ENCODE measurements at regions not wholly inside any gene's neighbourhood (a gene's known extent, or its start where the extent isn't known, plus 50 kb on each side); places are given as distances from the start of the nearest gene placed in this dataset.

- TF ChIP-seq, protein P1, sequence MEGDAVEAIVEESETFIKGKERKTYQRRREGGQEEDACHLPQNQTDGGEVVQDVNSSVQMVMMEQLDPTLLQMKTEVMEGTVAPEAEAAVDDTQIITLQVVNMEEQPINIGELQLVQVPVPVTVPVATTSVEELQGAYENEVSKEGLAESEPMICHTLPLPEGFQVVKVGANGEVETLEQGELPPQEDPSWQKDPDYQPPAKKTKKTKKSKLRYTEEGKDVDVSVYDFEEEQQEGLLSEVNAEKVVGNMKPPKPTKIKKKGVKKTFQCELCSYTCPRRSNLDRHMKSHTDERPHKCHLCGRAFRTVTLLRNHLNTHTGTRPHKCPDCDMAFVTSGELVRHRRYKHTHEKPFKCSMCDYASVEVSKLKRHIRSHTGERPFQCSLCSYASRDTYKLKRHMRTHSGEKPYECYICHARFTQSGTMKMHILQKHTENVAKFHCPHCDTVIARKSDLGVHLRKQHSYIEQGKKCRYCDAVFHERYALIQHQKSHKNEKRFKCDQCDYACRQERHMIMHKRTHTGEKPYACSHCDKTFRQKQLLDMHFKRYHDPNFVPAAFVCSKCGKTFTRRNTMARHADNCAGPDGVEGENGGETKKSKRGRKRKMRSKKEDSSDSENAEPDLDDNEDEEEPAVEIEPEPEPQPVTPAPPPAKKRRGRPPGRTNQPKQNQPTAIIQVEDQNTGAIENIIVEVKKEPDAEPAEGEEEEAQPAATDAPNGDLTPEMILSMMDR (IDR thresholded peaks at IDR 0.05) = no peak
- no peak for TF ChIP-seq POLR2A (IDR thresholded peaks at IDR 0.05)
Measured at GRCh38 chr4:14883661-14884060, 118.6 kb upstream of the CPEB2 start.
